Neural cell (in vitro differentiated cells): ENCODE measurements at regions not wholly inside any gene's neighbourhood (a gene's known extent, or its start where the extent isn't known, plus 50 kb on each side); places are given as distances from the start of the nearest gene placed in this dataset.

Experiments used
- CTCF ChIP-seq: fragments of 450-650 bp; IDR thresholded peaks from 2 replicates; pipeline ENCODE4 v1.5.1; 2014; ENCODE audit warnings: antibody characterized with exemption, mild to moderate bottlenecking, moderate library complexity; ENCODE audit not compliant: poor library complexity, severe bottlenecking
- EP300 ChIP-seq: fragments of 450-650 bp; conservative IDR thresholded peaks from 2 replicates; pipeline ENCODE4 v1.6.1; 2014; ENCODE audit warnings: antibody characterized with exemption, mild to moderate bottlenecking, moderate library complexity; ENCODE audit not compliant: poor library complexity, severe bottlenecking
- EZH2 ChIP-seq: fragments of 200-600, 300-800 bp; shearing (Covaris generic), sonication (generic); IDR thresholded peaks from 2 replicates; pipeline ENCODE4 v1.6.1; 2014; ENCODE audit warnings: antibody characterized with exemption, low read length, borderline replicate concordance, mild to moderate bottlenecking; ENCODE audit not compliant: insufficient read depth, poor library complexity, severe bottlenecking
- POLR2AphosphoS5 ChIP-seq: IDR thresholded peaks from 2 replicates; pipeline ENCODE4 v1.6.1; 2012
- RAD21 ChIP-seq: fragments of 450-650 bp; conservative IDR thresholded peaks from 2 replicates; pipeline ENCODE4 v1.6.1; 2014; ENCODE audit warnings: antibody characterized with exemption, mild to moderate bottlenecking, moderate library complexity
- REST ChIP-seq: IDR thresholded peaks from 2 replicates; pipeline ENCODE4 v1.6.1; 2012; ENCODE audit warnings: borderline replicate concordance
- TAF1 ChIP-seq: IDR thresholded peaks from 2 replicates; pipeline ENCODE4 v1.6.1; 2012; ENCODE audit warnings: low read depth

DNA sequence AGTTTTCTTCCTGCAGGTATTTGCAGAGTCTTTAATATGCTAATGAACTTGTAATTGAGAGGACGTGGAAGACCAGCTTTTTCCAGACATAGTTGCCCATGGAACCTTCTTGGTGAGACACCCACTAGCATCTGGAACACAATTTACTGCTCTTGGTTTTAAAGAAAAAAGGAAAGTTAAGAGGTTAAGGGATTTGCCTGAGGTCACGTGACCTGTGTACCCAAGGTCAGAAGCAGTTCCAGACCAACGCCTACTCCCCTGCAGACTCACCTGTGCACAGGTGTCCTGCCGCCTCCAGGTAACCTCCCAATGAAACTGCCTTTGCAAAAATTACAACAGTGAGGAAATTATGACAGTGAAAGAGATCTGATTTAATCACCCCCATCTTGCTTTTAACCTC is 172.7 kb downstream of the ANAPC1 start:
- TF ChIP-seq CTCF (no peak), POLR2AphosphoS5 (no peak), EP300 (no peak), REST (no peak), EZH2 (no peak), RAD21 (no peak), TAF1 (no peak)
